ENCODE measurements at regions not wholly inside any gene's neighbourhood (a gene's known extent, or its start where the extent isn't known, plus 50 kb on each side); places are given as distances from the start of the nearest gene placed in this dataset.

GRCh38 chr2:2562867-2563266 lies 231.8 kb upstream of the MYT1L start:
- no peaks in the 10 kb centered on the region for H3K27me3 ChIP-seq (ENCODE audit: low read depth, low read length)
- no peak for TF ChIP-seq CTCF (IDR thresholded peaks at IDR 0.05; ENCODE audit: low read depth, low read length)
- H3K4me1 ChIP-seq (ENCODE audit: low read length), result no peaks in the 10 kb centered on the region
- H3K36me3 ChIP-seq (replicated peaks; ENCODE audit: low read depth, low read length), result no peaks in the 10 kb centered on the region
- no peaks in the 10 kb centered on the region for H3K9me3 ChIP-seq (ENCODE audit: insufficient read depth, low read length)
- no peaks in the 10 kb centered on the region for H3K79me2 ChIP-seq (ENCODE audit: low read length)
- H3K4me2 ChIP-seq (ENCODE audit: low read length), result no peak overlapping the region
- no peak overlapping the region for H3K4me3 ChIP-seq (ENCODE audit: low read length)
- H4K20me1 ChIP-seq (ENCODE audit: insufficient read depth, low read length), result no peaks in the 10 kb centered on the region
- no peak overlapping the region for H3K9ac ChIP-seq (ENCODE audit: low read length)
- H2AFZ ChIP-seq (ENCODE audit: low read depth, low read length), result no peak overlapping the region
- no peak overlapping the region for H3K27ac ChIP-seq (ENCODE audit: low read length)

- Histone ChIP-seq H3K4me3 (ENCODE audit: low read length) (no peak overlapping the region), H3K9ac (ENCODE audit: low read length) (no peak overlapping the region), H3K9me3 (ENCODE audit: insufficient read depth, low read length) (no peaks in the 10 kb centered on the region), H3K36me3 (replicated peaks; ENCODE audit: low read depth, low read length) (no peaks in the 10 kb centered on the region), H3K4me2 (ENCODE audit: low read length) (no peak overlapping the region), H3K4me1 (ENCODE audit: low read length) (no peaks in the 10 kb centered on the region), H3K79me2 (ENCODE audit: low read length) (no peaks in the 10 kb centered on the region), H3K27ac (ENCODE audit: low read length) (no peak overlapping the region), H4K20me1 (ENCODE audit: insufficient read depth, low read length) (no peaks in the 10 kb centered on the region), H3K27me3 (ENCODE audit: low read depth, low read length) (no peaks in the 10 kb centered on the region), H2AFZ (ENCODE audit: low read depth, low read length) (no peak overlapping the region)
- TF ChIP-seq CTCF (IDR thresholded peaks at IDR 0.05; ENCODE audit: low read depth, low read length), result no peak
- no peak for TF ChIP-seq EZH2phosphoT487 (IDR thresholded peaks at IDR 0.05; ENCODE audit: low read depth)
These were observed 230.4 kb upstream of the MYT1L start for GRCh38 chr2:2561346-2562095.

DNA sequence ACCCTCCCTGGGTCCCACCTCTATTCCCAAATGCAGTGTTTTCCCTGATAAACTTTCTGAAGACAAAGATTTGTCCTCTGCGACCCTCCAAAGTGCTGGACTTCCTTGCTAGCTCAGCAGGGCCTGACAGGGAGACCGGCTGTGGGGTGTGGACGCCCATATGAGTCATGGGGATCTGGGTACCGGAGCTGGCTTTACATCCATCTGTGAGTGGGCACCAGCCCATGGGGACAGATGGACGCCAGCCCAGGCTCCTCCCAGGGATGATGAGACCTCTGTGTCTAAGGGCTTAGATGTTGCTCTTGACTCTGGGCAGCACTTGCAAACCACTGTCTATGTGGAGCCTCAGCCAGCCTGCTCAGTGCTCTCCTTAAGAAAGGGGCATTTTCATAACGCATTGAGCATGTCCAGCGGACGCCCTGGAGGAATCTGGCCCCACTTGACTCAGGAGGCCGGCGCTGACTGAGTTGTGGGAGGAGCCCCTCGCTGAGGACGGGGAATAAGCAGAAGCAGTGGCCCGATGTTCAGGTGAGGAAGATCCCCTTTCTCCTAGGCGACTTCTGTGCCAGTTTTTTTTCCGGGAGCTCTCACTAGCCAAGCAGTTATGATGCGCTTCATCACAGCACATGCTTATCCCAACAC lies 229.4 kb upstream of the MYT1L start:
- no peaks in the 10 kb centered on the region for H3K27me3 ChIP-seq (ENCODE audit: low read depth, low read length)
- no peaks in the 10 kb centered on the region for H4K20me1 ChIP-seq (ENCODE audit: insufficient read depth, low read length)
- no peak overlapping the region for H2AFZ ChIP-seq (ENCODE audit: low read depth, low read length)
- H3K36me3 ChIP-seq (replicated peaks; ENCODE audit: low read depth, low read length), result no peaks in the 10 kb centered on the region
- H3K9me3 ChIP-seq (ENCODE audit: insufficient read depth, low read length), result no peaks in the 10 kb centered on the region
- no peak overlapping the region for H3K4me2 ChIP-seq (ENCODE audit: low read length)
- H3K9ac ChIP-seq (ENCODE audit: low read length), result no peak overlapping the region
- H3K4me3 ChIP-seq (ENCODE audit: low read length), result no peak overlapping the region
- no peaks in the 10 kb centered on the region for H3K4me1 ChIP-seq (ENCODE audit: low read length)
- no peaks in the 10 kb centered on the region for H3K79me2 ChIP-seq (ENCODE audit: low read length)
- TF ChIP-seq CTCF (IDR thresholded peaks at IDR 0.05; ENCODE audit: low read depth, low read length) (no peak), EZH2phosphoT487 (IDR thresholded peaks at IDR 0.05; ENCODE audit: low read depth) (no peak)
- no peak overlapping the region for H3K27ac ChIP-seq (ENCODE audit: low read length)

DNA sequence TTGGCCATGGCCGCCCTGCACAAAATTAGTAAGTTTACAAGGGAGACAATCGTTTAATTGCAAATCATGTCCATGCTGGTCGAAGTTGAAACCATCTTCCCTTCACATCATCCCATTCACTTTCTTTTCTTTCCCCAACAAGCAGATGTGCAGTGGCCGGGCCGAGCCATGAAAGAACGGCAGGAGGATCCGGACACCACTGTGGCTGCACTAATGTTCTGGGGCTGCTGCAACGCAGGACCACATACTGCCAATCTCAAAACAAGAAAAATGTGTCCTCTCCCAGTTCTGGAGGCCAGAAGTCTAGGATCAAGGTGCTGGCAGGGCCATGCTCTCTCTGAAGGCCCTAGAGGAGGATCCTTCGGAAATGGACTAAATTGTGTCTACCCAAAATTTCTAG lies 227.4 kb upstream of the MYT1L start:
- Histone ChIP-seq H3K79me2 (ENCODE audit: low read length) (no peaks in the 10 kb centered on the region), H3K27me3 (ENCODE audit: low read depth, low read length) (no peaks in the 10 kb centered on the region), H4K20me1 (ENCODE audit: insufficient read depth, low read length) (no peaks in the 10 kb centered on the region), H3K4me2 (ENCODE audit: low read length) (no peak overlapping the region), H2AFZ (ENCODE audit: low read depth, low read length) (no peak overlapping the region), H3K27ac (ENCODE audit: low read length) (no peak overlapping the region), H3K9ac (ENCODE audit: low read length) (no peak overlapping the region), H3K36me3 (replicated peaks; ENCODE audit: low read depth, low read length) (no peaks in the 10 kb centered on the region), H3K4me1 (ENCODE audit: low read length) (no peaks in the 10 kb centered on the region), H3K9me3 (ENCODE audit: insufficient read depth, low read length) (no peaks in the 10 kb centered on the region), H3K4me3 (ENCODE audit: low read length) (no peak overlapping the region)
- no peak for TF ChIP-seq EZH2phosphoT487 (IDR thresholded peaks at IDR 0.05; ENCODE audit: low read depth)
- TF ChIP-seq CTCF (IDR thresholded peaks at IDR 0.05; ENCODE audit: low read depth, low read length), result no peak
